GM12873 (cell line): ENCODE measurements at regions not wholly inside any gene's neighbourhood (a gene's known extent, or its start where the extent isn't known, plus 50 kb on each side); places are given as distances from the start of the nearest gene placed in this dataset.

Source experiments
- TF ChIP-seq, protein P1 (sequence below): IDR thresholded peaks from 2 replicates; pipeline ENCODE4 v1.5.1; 2012; ENCODE audit warnings: low read depth, mild to moderate bottlenecking, moderate library complexity, low read length, control low read depth; ENCODE audit not compliant: insufficient read depth; ENCODE audit errors: missing control alignments

DNA sequence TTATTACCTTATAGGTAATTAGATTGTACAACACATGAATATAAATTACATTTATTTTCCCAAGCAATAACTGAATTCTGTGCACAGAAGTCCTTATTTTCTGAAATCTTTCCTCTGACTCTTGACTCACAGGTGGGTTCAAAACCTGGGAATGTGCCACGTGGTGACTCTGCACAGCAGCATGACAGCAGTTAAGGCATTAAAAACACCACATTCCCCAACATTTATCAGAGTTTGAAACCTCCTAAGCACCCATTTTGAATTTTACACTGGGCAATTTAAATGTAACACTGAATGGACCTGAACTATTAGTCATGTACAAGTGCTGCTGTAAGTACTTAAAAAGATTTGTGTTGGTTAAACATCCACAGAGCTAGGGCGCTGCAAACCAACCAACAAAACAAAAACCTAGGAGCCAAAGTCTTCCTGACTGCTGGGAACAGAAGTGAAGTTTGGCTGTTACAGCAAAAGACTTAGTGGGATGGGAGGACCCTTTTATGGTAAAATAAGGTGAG lies 480.6 kb upstream of the CXADR start:
- TF ChIP-seq, protein P1, sequence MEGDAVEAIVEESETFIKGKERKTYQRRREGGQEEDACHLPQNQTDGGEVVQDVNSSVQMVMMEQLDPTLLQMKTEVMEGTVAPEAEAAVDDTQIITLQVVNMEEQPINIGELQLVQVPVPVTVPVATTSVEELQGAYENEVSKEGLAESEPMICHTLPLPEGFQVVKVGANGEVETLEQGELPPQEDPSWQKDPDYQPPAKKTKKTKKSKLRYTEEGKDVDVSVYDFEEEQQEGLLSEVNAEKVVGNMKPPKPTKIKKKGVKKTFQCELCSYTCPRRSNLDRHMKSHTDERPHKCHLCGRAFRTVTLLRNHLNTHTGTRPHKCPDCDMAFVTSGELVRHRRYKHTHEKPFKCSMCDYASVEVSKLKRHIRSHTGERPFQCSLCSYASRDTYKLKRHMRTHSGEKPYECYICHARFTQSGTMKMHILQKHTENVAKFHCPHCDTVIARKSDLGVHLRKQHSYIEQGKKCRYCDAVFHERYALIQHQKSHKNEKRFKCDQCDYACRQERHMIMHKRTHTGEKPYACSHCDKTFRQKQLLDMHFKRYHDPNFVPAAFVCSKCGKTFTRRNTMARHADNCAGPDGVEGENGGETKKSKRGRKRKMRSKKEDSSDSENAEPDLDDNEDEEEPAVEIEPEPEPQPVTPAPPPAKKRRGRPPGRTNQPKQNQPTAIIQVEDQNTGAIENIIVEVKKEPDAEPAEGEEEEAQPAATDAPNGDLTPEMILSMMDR, result no peak

DNA sequence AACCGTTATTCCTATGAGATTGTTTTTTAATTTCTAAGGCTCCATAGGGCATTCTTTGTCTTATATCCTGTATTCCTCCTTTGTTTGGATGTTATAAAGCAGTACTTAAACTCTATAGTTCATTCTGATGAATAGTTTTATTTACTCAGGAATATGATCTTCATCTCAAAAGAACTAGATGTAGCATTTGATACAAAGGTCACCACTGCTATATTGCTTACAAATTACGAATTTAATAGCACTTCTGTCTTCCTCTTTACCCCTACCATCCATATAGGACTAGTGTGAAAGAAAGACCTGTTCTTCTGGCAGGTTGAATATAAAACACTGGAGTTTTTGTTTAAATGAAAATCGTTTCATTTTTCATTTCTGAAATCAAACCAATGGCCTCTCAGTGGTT lies 468.1 kb upstream of the CXADR start:
- TF ChIP-seq, protein P1, result no peak

DNA sequence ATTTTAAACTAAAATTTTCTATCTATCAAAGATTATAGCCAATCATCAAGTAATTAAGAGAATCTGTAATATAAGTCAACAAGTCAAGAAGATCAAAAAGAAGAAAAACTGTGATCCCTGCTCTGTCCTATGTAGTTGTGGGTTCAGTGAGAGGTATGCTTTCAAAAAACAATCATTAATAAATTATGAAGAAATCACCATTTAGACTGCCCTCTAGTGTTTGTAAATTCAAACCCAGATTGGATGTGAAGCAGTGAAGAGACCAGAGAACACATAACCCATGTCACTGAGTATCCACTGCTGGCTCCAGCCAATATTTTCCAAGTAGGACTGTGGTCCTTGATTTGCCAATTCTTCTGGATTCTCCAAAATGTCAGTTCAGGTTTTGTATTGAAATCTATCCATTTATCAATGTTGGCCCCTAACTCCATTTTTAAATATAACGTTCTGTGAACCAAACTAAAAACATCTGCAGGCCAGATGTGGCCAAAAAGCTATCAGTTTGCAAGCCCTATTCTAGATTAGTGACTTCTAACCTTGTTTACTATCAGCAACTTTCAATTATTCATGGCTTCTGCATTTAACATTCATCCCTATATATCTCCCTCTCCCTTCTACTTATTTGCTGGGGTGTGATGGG lies 467.5 kb upstream of the CXADR start:
- TF ChIP-seq, protein P1, result no peak

DNA sequence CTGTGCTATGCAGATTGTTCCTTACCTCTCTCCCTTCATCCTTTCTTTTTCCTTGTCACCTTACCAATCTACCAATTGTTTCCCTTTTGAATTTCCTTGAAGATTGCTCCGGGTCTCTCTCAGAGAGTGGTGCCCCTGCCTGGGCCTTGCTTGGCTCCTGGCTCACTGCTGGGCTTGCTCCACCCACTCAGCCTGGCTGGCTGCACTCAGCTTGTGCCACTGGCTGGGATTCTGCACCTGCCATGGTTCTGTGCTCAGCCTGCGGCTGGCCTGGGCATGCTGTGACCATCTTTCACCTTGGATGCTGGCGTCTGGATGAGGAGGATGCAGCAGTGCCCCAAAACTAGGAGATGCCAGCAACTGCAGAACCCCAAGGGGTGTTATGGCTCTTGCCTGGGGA lies 463.9 kb upstream of the CXADR start:
- TF ChIP-seq, protein P1, result no peak

DNA sequence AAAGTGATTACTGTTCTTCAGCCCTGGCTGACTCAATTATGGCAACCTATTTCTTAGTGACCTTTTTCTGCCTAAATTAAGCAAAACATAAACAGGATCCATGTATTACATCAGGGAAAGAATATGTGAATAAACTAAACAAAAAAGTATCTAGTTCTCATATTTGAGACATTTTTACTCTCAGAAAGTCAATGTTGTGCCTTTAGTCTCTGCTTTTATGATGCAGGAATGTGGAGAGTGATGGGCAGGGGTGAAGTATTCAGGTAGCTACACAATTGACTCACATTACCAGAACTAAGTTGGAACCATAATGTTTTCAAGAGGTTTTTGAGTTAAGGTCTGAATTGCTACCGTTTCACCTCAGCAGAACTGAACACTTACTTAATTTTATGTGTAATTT lies 462.7 kb upstream of the CXADR start:
- TF ChIP-seq, protein P1, result no peak

DNA sequence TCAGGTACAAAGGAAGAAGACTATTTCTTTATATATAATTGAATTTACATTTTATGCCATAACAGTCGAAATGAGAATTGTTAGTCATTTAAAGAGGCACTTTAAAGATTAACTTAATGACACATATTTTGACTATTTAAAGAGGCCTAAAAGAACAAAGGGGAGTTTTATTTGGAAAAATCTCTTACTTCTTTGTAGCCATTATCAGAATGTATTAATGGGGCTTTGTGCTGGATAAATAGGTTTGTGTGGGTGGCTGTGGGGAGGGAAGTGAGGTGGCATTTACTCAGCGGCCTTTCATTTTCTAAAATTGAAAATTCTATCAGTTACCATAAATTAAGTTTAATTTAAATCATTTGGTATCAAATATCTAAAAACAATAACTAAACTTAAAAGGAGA lies 462.2 kb upstream of the CXADR start:
- TF ChIP-seq, protein P1, result no peak

DNA sequence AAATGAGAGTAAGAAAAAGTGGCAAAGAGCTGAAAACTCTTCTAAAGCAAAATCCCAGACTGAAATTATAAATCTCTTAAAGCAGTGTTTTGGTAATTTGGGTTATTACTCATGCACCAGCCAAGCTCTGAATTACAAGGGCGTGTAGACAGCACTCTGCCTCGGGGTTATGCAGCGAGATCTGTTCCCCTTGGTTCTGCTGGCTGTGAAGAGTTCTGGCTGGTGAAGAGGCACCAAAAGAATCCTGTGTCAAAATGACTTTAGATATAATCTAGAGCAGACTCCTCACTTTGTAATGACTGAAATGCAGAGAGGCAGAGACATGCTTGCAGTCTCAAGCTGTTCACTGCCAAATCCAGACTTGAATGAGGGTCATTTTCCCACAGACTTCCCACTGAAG lies 461.8 kb upstream of the CXADR start:
- TF ChIP-seq, protein P1, result no peak
